Neural cell (in vitro differentiated cells): ENCODE measurements at regions not wholly inside any gene's neighbourhood (a gene's known extent, or its start where the extent isn't known, plus 50 kb on each side); places are given as distances from the start of the nearest gene placed in this dataset.
A peak's percentile ranks its signal among the peaks of the same experiment; 100 is the strongest.

ENCODE experiments used
- H2AFZ ChIP-seq: fragments of 200-600, 300-800 bp; sonication (generic), shearing (Covaris generic); 2 replicates; pipeline ENCODE4 v1.6.0; 2014; ENCODE audit warnings: low read depth, mild to moderate bottlenecking, antibody characterized with exemption, low read length, moderate library complexity
- H3F3A ChIP-seq: fragments of 200-600 bp; shearing (Covaris generic); 2 replicates; pipeline ENCODE4 v1.6.1; 2016; ENCODE audit warnings: mild to moderate bottlenecking, moderate library complexity, mixed read lengths, antibody characterized with exemption, low read length; ENCODE audit not compliant: insufficient read depth, poor library complexity, severe bottlenecking
- H3K27ac ChIP-seq: fragments of 200-600, 300-800 bp; sonication (generic), shearing (Covaris generic); 2 replicates; pipeline ENCODE4 v1.5.1; 2014; ENCODE audit warnings: mild to moderate bottlenecking, low read length, moderate library complexity
- H3K27me3 ChIP-seq: fragments of 300-800, 200-600 bp; sonication (generic), shearing (Covaris generic); 2 replicates; pipeline ENCODE4 v1.6.0; 2014; ENCODE audit warnings: mild to moderate bottlenecking, low read depth, low read length, moderate library complexity; ENCODE audit not compliant: insufficient read depth
- H3K36me3 ChIP-seq: fragments of 300-800, 200-600 bp; sonication (generic), shearing (Covaris generic); 2 replicates; pipeline ENCODE4 v1.5.1; 2014; ENCODE audit warnings: mild to moderate bottlenecking, antibody characterized with exemption, low read length, moderate library complexity; ENCODE audit not compliant: insufficient read depth
- H3K4me2 ChIP-seq: fragments of 300-800, 200-600 bp; sonication (generic), shearing (Covaris generic); 2 replicates; pipeline ENCODE4 v1.6.0; 2014; ENCODE audit warnings: mild to moderate bottlenecking, low read length
- H3K4me3 ChIP-seq: fragments of 300-800, 200-600 bp; sonication (generic), shearing (Covaris generic); 2 replicates; pipeline ENCODE4 v1.5.1; 2014; ENCODE audit warnings: mild to moderate bottlenecking, low read length, moderate library complexity
- H3K79me2 ChIP-seq: fragments of 200-600 bp; shearing (Covaris generic); replicated peaks from 2 replicates; pipeline ENCODE4 v1.6.0; 2014; ENCODE audit warnings: mild to moderate bottlenecking, low read length, moderate library complexity; ENCODE audit not compliant: insufficient read depth
- H3K9ac ChIP-seq: fragments of 300-800, 200-600 bp; sonication (generic), shearing (Covaris generic); 2 replicates; pipeline ENCODE4 v1.6.1; 2016; ENCODE audit warnings: mild to moderate bottlenecking, low read length, mixed read lengths
- H3K9me2 ChIP-seq: fragments of 200-600 bp; shearing (Covaris generic); 2 replicates; pipeline ENCODE4 v1.6.1; 2016; ENCODE audit warnings: mild to moderate bottlenecking, low read length, mixed read lengths; ENCODE audit not compliant: insufficient read depth
- H3K9me3 ChIP-seq: fragments of 200-600, 300-800 bp; sonication (generic), shearing (Covaris generic); 2 replicates; pipeline ENCODE4 v1.6.1; 2016; ENCODE audit warnings: mild to moderate bottlenecking, mixed run types, low read length, moderate library complexity, mixed read lengths
- H4K20me1 ChIP-seq: fragments of 200-600 bp; shearing (Covaris generic); 2 replicates; pipeline ENCODE4 v1.6.1; 2016; ENCODE audit warnings: mild to moderate bottlenecking, mixed run types; ENCODE audit not compliant: insufficient read depth
- CTCF ChIP-seq: fragments of 450-650 bp; IDR thresholded peaks from 2 replicates; pipeline ENCODE4 v1.5.1; 2014; ENCODE audit warnings: antibody characterized with exemption, mild to moderate bottlenecking, moderate library complexity; ENCODE audit not compliant: poor library complexity, severe bottlenecking
- EP300 ChIP-seq: fragments of 450-650 bp; conservative IDR thresholded peaks from 2 replicates; pipeline ENCODE4 v1.6.1; 2014; ENCODE audit warnings: antibody characterized with exemption, mild to moderate bottlenecking, moderate library complexity; ENCODE audit not compliant: poor library complexity, severe bottlenecking
- EZH2 ChIP-seq: fragments of 200-600, 300-800 bp; shearing (Covaris generic), sonication (generic); IDR thresholded peaks from 2 replicates; pipeline ENCODE4 v1.6.1; 2014; ENCODE audit warnings: antibody characterized with exemption, low read length, borderline replicate concordance, mild to moderate bottlenecking; ENCODE audit not compliant: insufficient read depth, poor library complexity, severe bottlenecking
- MXI1 ChIP-seq: fragments of 450-650 bp; conservative IDR thresholded peaks from 2 replicates; pipeline ENCODE4 v1.6.1; 2014; ENCODE audit warnings: antibody characterized with exemption, mild to moderate bottlenecking; ENCODE audit not compliant: poor library complexity, severe bottlenecking
- POLR2AphosphoS5 ChIP-seq: IDR thresholded peaks from 2 replicates; pipeline ENCODE4 v1.6.1; 2012
- RAD21 ChIP-seq: fragments of 450-650 bp; conservative IDR thresholded peaks from 2 replicates; pipeline ENCODE4 v1.6.1; 2014; ENCODE audit warnings: antibody characterized with exemption, mild to moderate bottlenecking, moderate library complexity
- REST ChIP-seq: IDR thresholded peaks from 2 replicates; pipeline ENCODE4 v1.6.1; 2012; ENCODE audit warnings: borderline replicate concordance
- SMC3 ChIP-seq: fragments of 450-650 bp; conservative IDR thresholded peaks from 2 replicates; pipeline ENCODE4 v1.6.1; 2014; ENCODE audit warnings: antibody characterized with exemption, mild to moderate bottlenecking, moderate library complexity; ENCODE audit not compliant: poor library complexity
- TAF1 ChIP-seq: IDR thresholded peaks from 2 replicates; pipeline ENCODE4 v1.6.1; 2012; ENCODE audit warnings: low read depth

GRCh38 chr2:199583676-199584075 lies 125.9 kb upstream of the SATB2 start:
- no peak overlapping the region for H3K4me3 ChIP-seq
- H3K9me3 ChIP-seq: no peaks in the 10 kb centered on the region
- H3K9ac ChIP-seq: no peak overlapping the region
- peaks cover 4% of the 10 kb centered on the region for H3F3A ChIP-seq
- no peaks in the 10 kb centered on the region for H3K9me2 ChIP-seq
- no peak overlapping the region for H3K27ac ChIP-seq
- TF ChIP-seq REST (no peak), CTCF (no peak), POLR2AphosphoS5 (no peak), EP300 (no peak), MXI1 (no peak), TAF1 (no peak), RAD21 (no peak), EZH2 (no peak), SMC3 (no peak)
- no peak overlapping the region for H3K4me2 ChIP-seq
- no peak overlapping the region for H2AFZ ChIP-seq
- no peaks in the 10 kb centered on the region for H4K20me1 ChIP-seq
- no peaks in the 10 kb centered on the region for H3K36me3 ChIP-seq
- H3K27me3 ChIP-seq: no peaks in the 10 kb centered on the region
- no peaks in the 10 kb centered on the region for H3K79me2 ChIP-seq

- H3K27ac ChIP-seq: peak overlapping the region; percentile 1
- H3K4me2 ChIP-seq: peak overlapping the region; percentile 8
- peak overlapping the region; percentile 35 for H3K4me3 ChIP-seq
- H3F3A ChIP-seq: peaks cover 4% of the 10 kb centered on the region
- H3K27me3 ChIP-seq: no peaks in the 10 kb centered on the region
- no peaks in the 10 kb centered on the region for H3K79me2 ChIP-seq
- no peaks in the 10 kb centered on the region for H4K20me1 ChIP-seq
- no peak for TF ChIP-seq SMC3
- TF ChIP-seq CTCF: no peak
- peak; percentile 21 for TF ChIP-seq POLR2AphosphoS5
- peak; percentile 40 for TF ChIP-seq REST
- no peak for TF ChIP-seq TAF1
- no peak for TF ChIP-seq RAD21
- TF ChIP-seq EZH2: no peak
- no peaks in the 10 kb centered on the region for H3K36me3 ChIP-seq
- peak overlapping the region; percentile 10 for H2AFZ ChIP-seq
- no peaks in the 10 kb centered on the region for H3K9me3 ChIP-seq
- H3K9ac ChIP-seq: no peak overlapping the region
- H3K9me2 ChIP-seq: no peaks in the 10 kb centered on the region
These were observed 124.2 kb upstream of the SATB2 start for GRCh38 chr2:199581935-199582360.
